ENCODE measurements at regions not wholly inside any gene's neighbourhood (a gene's known extent, or its start where the extent isn't known, plus 50 kb on each side); places are given as distances from the start of the nearest gene placed in this dataset.

- Mint-ChIP-seq H3K4me3 (no peak overlapping the region), H3K27me3 (no peaks in the 10 kb centered on the region), H3K27ac (no peak overlapping the region), H3K4me1 (no peaks in the 10 kb centered on the region), H3K9me3 (ENCODE audit: insufficient read depth) (no peaks in the 10 kb centered on the region)
- Histone ChIP-seq H3K27me3 (replicated peaks in 1 of 4; ENCODE audit: control extremely low read depth in 1 of 4, control insufficient read depth in 3 of 4, insufficient read depth in 4 of 4, low read length in 3 of 4) (no peaks in the 10 kb centered on the region), H3K4me2 (replicated peaks; ENCODE audit: low read depth, low read length, poor library complexity, severe bottlenecking) (no peak overlapping the region), H3K4me3 (ENCODE audit: control extremely low read depth in 1 of 5, extremely low read depth in 1 of 5, insufficient read depth in 1 of 5, low read depth in 2 of 5, low read length in 4 of 5) (no peak overlapping the region), H3K79me2 (ENCODE audit: control insufficient read depth, insufficient read depth, low read length) (no peaks in the 10 kb centered on the region), H4K20me1 (ENCODE audit: control insufficient read depth, insufficient read depth, low read length, poor library complexity, severe bottlenecking) (no peaks in the 10 kb centered on the region), H3K9me3 (ENCODE audit: control extremely low read depth in 1 of 3, control insufficient read depth in 2 of 3, insufficient read depth in 1 of 3, low read length in 2 of 3) (no peaks in the 10 kb centered on the region), H2AFZ (ENCODE audit: insufficient read depth, low read depth, low read length, poor library complexity, severe bottlenecking) (no peak overlapping the region), H3K36me3 (replicated peaks in 1 of 2; ENCODE audit: control extremely low read depth in 1 of 2, control insufficient read depth in 1 of 2, extremely low read depth in 1 of 2, insufficient read depth in 2 of 2, low read length in 1 of 2) (no peaks in the 10 kb centered on the region), H3K27ac (ENCODE audit: low read length in 2 of 2) (no peak overlapping the region), H3K9ac (ENCODE audit: low read length) (no peak overlapping the region), H3K4me1 (ENCODE audit: control insufficient read depth in 2 of 2, insufficient read depth in 2 of 2, low read length in 2 of 2) (no peaks in the 10 kb centered on the region)
- DNase-seq (no peak), ATAC-seq (ENCODE audit: low read depth) (no peak)
- POLR2A ChIA-PET = no interaction called here
- TF ChIP-seq CTCF (IDR thresholded peaks at IDR 0.05) (no peak), EZH2 (IDR thresholded peaks at IDR 0.05; ENCODE audit: borderline replicate concordance, insufficient read depth, low read depth, low read length, poor library complexity, severe bottlenecking) (no peak)
- no CpG with 5 or more reads among the region's 5 CpGs for WGBS (ENCODE audit: insufficient coverage)
- CTCF ChIA-PET = no interaction called here
- intact Hi-C loops (cut with micrococcal nuclease) = no loop called here
Observed at GRCh38 chr13:78364711-78365110, 238.6 kb downstream of the POU4F1 start.

- no peak overlapping the region for H3K9ac ChIP-seq (ENCODE audit: low read length)
- ChIA-PET POLR2A (no interaction called here), CTCF (no interaction called here)
- DNase-seq (no peak), ATAC-seq (ENCODE audit: low read depth) (no peak)
- Mint-ChIP-seq H3K4me3 (no peak overlapping the region), H3K4me1 (no peaks in the 10 kb centered on the region), H3K27ac (no peak overlapping the region), H3K27me3 (no peaks in the 10 kb centered on the region), H3K9me3 (ENCODE audit: insufficient read depth) (no peaks in the 10 kb centered on the region)
- H3K36me3 ChIP-seq (replicated peaks in 1 of 2; ENCODE audit: control extremely low read depth in 1 of 2, control insufficient read depth in 1 of 2, extremely low read depth in 1 of 2, insufficient read depth in 2 of 2, low read length in 1 of 2) = no peaks in the 10 kb centered on the region
- H3K4me3 ChIP-seq (ENCODE audit: control extremely low read depth in 1 of 5, extremely low read depth in 1 of 5, insufficient read depth in 1 of 5, low read depth in 2 of 5, low read length in 4 of 5) = no peak overlapping the region
- no peaks in the 10 kb centered on the region for H3K27me3 ChIP-seq (replicated peaks in 1 of 4; ENCODE audit: control extremely low read depth in 1 of 4, control insufficient read depth in 3 of 4, insufficient read depth in 4 of 4, low read length in 3 of 4)
- TF ChIP-seq EZH2 (IDR thresholded peaks at IDR 0.05; ENCODE audit: borderline replicate concordance, insufficient read depth, low read depth, low read length, poor library complexity, severe bottlenecking) = no peak
- TF ChIP-seq CTCF (IDR thresholded peaks at IDR 0.05) = no peak
- H3K4me2 ChIP-seq (replicated peaks; ENCODE audit: low read depth, low read length, poor library complexity, severe bottlenecking) = no peak overlapping the region
- no peaks in the 10 kb centered on the region for H3K79me2 ChIP-seq (ENCODE audit: control insufficient read depth, insufficient read depth, low read length)
- 76% methylated on average over 2 of the region's 2 CpGs for WGBS (ENCODE audit: insufficient coverage)
- intact Hi-C loops (cut with micrococcal nuclease) = no loop called here
- H3K9me3 ChIP-seq (ENCODE audit: control extremely low read depth in 1 of 3, control insufficient read depth in 2 of 3, insufficient read depth in 1 of 3, low read length in 2 of 3) = no peaks in the 10 kb centered on the region
- H2AFZ ChIP-seq (ENCODE audit: insufficient read depth, low read depth, low read length, poor library complexity, severe bottlenecking) = no peak overlapping the region
- no peaks in the 10 kb centered on the region for H4K20me1 ChIP-seq (ENCODE audit: control insufficient read depth, insufficient read depth, low read length, poor library complexity, severe bottlenecking)
- no peak overlapping the region for H3K27ac ChIP-seq (ENCODE audit: low read length in 2 of 2)
- H3K4me1 ChIP-seq (ENCODE audit: control insufficient read depth in 2 of 2, insufficient read depth in 2 of 2, low read length in 2 of 2) = no peaks in the 10 kb centered on the region
Observed at GRCh38 chr13:78341032-78341431, 262.3 kb downstream of the POU4F1 start.

Data from B cell (primary cell).